GM03348 (cell line): ENCODE measurements at regions not wholly inside any gene's neighbourhood (a gene's known extent, or its start where the extent isn't known, plus 50 kb on each side); places are given as distances from the start of the nearest gene placed in this dataset.

Source experiments
- DNase-seq: peaks from one replicate; pipeline ENCODE4 v3.0.0; 2012; ENCODE audit warnings: low spot score

GRCh38 chr10:58970160-58970915 is 206.1 kb upstream of the PHYHIPL start:
- no peak for DNase-seq

- no peak for DNase-seq
These were observed 205.2 kb upstream of the PHYHIPL start for GRCh38 chr10:58971211-58971610.

DNA sequence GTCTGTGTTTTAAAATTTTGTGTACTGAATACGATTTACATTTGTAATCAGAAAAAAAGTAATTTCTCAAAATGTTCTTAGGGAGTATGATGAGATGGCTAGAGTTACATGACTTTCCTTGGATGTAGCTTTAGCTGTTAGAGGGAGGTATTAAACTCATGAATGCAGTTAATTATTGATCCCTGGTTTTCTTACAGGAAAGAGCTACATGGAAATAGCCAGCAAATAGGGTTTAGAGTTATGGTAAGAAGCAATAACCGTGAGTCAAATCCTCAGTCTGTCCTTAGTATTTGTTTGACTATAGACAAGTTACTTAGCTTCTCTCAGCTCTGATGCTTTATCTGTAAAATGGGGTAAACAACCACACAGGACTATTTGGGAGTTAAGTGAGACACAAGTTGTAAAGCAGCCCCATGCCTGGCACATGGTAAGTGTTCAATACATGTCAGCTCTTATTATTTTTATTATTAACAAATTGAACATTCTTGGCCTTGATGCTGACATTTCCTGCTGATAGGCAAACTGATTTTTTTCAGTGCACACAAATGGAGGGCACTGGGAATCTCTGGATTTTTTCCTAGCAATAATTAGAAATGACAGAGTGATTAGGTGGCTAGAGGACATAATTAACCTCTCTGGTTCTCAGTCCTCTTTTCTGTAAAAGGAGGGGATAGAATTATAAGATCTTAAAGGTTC is 204.5 kb upstream of the PHYHIPL start:
- DNase-seq = no peak

DNA sequence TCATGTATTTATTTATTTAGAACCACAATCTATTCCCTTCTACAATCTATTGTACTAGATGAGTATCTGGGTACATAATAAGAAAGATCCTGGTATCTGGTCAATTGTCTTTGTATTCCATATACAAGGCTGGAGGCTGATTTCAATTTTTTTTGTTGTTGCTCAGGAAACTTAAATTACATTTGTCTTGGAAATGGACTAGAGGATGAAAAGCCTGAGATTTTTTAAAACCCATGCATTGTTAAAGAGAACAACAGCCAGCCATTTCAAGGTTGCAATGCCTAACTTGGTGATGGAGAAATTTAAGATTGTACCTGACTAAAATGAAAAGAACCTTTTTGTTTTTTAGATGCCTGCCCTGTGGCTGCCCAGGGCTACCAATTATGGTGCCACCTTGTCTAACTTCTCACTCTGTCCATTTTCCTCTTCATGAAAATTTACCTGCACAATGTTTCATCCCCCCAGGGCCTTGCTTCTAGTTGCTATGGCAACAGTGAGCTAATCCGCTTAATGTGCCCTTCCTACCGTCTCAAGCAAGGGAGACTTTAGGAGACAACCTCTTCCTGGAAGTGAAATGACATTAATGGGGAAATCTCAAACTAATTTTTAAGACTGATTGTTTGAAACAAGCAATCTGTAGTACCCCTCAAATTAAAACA is 203.7 kb upstream of the PHYHIPL start:
- no peak for DNase-seq

DNA sequence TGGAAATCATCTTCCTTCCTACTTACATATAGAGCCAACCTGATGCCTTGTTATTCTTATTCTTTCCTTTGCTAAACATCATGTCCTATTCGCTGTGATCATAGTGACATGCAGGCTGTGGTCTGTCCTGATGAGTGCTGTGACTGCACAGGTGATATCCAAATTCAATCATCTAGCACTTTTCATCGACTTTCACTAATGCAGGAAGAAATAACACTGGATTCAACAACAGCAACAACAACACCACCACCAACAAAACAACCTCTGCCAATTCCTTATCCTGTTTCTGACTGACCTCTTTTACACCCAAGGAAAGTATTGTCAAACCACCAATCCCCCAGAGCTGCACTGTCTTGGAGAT is 203.2 kb upstream of the PHYHIPL start:
- DNase-seq = no peak

DNA sequence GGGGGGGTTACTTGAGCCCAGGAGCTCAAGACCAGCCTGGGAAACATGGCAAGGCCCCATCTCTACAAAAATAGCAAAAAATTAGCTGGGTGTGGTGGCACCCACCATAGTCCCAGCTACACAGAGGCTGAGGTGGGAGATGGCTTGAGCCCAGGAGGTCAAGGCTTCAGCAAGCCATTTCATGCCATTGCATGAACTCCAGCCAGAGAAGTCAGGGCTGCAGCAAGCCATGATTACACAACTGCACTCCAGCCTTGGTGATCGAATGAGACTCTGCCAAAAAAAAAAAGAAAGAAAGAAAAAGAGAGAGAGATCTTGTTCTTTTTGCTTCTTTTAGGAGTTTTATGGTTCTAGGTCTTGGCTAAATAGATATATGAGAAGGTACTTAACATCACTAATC is 200.2 kb upstream of the PHYHIPL start:
- no peak for DNase-seq

- no peak for DNase-seq
These were observed 196.7 kb upstream of the PHYHIPL start for GRCh38 chr10:58979711-58980110.

DNA sequence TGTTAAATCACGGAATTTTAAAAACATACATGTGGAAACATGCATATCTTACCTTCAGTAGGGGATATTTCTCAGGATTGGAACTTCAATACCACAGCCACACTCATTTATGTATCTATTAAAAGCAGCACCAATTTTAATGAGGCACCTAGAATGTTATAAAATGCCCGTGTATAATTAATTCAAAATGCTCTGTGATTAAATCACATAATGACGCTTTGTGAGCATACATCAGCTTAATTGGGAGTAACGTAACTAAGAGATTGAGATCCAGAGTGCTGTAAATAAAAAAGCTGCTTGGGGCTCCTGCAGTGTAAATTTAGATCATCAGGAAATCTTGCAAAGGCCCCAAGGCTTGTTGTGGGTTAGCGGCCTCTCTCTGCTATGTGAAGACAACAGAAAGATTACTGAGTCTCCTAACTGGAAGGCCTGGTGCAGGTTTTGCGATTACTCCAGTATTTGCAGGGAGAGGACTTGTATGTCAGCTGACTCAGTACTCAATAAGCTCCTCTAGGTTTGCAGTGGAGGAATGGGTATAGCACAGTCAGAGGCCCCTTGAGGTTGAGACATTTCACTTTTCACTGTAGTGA is 195.5 kb upstream of the PHYHIPL start:
- no peak for DNase-seq

DNA sequence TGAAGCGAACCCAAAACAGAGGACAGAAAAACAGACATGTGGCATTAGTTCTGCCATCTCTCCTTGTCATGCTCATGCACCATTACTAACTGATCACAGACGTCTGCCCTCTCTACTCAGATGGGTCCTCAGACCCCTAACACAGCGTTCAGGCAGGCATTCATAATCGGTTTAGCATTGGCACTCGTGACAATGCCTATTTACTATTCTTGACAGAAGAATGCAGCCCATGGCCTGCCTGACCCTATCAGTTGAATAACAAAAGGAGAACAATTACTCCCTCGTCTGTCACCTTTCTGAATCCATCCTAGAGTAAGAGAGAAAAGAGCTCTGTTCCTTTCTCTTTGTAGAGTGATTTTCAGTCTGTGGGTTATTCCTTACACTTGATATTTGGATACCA is 194.6 kb upstream of the PHYHIPL start:
- DNase-seq = no peak

- DNase-seq = no peak
These were observed 193.8 kb upstream of the PHYHIPL start for GRCh38 chr10:58982470-58983239.

GRCh38 chr10:58985216-58985615 is 191.2 kb upstream of the PHYHIPL start:
- DNase-seq = no peak

GRCh38 chr10:58989486-58990039 is 186.9 kb upstream of the PHYHIPL start:
- DNase-seq = no peak

DNA sequence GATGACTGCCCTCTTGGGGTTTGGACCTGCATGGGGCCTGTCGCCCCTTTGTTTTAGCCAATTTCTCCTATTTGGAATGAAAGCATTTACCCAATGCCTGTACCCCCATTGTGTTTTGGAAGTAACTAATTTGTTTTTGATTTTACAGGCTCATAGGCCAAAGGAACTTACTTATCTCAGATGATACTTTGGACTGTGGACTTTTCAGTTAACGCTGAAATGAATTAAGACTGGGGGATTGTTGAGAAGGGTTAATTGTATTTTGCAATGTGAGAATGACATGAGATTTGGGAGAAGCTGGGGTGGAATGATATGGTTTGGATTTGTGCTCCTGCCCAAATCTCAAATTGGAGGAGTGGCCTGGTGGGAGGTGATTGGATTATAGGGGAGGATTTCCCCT is 185.8 kb upstream of the PHYHIPL start:
- DNase-seq = no peak

GRCh38 chr10:58991856-58992255 is 184.6 kb upstream of the PHYHIPL start:
- DNase-seq = no peak

GRCh38 chr10:58992830-58993460 is 183.5 kb upstream of the PHYHIPL start:
- DNase-seq = no peak

GRCh38 chr10:58993480-58994221 is 182.8 kb upstream of the PHYHIPL start:
- DNase-seq = no peak

DNA sequence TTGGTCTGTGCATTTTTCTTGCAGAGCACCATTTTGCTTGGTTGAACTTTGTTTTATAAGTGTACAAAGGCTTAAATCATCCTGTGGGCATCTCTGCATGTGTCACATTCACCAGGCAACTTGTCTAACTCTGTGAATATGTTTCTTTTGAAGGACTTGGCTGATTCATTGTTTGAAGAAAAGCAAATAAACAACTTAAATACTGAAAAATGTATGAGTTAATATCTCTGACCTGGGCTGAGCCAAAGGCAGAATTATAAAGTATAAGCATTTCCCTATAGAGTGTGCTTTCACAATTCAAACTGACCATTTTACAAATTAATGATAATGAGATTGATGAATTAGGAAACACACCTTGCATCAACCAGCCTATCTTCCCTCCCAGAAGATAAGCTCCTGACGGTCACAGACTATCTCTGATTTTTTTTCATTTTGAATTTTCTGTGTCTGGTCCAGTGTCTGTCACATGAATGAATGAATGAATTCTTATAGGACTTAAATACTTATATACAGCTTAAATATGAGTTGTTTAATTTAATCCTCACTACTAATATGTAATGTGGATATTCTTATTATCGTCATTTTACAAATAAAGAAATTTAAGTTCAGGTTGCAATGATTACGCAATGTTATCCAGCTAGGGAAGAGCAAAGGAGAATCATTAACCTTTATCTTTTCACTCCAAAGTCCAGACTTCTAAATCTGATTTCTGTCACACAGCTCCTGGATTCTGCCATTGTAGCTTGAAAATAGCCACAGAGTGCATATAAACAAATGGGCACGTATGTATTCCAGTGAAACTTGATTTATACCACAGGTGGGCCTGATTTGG is 182.0 kb upstream of the PHYHIPL start:
- DNase-seq = no peak

- DNase-seq = no peak
These were observed 181.3 kb upstream of the PHYHIPL start for GRCh38 chr10:58995058-58995596.

DNA sequence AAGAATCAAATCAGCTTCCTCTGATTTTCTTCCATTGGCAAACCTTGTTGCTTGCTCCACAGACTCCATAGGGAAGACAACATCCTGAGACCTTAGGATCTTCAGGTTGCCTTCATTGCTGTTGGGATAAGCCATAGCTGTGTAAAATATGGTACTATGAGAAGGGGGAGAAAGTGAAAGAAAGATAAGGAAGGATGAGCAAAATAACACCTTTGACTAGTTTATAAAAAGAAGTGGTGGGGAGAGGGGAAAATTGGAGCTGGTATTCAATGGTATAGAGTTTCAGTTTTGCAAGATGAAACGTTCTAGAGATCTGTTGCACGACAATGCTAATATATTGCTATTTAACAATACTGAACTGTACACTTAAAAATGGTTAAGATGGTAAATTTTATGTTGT is 180.4 kb upstream of the PHYHIPL start:
- no peak for DNase-seq
